Endothelial cell of umbilical vein (primary cell): ENCODE measurements at regions not wholly inside any gene's neighbourhood (a gene's known extent, or its start where the extent isn't known, plus 50 kb on each side); places are given as distances from the start of the nearest gene placed in this dataset.
"Not testable (repeated sequence)": the region's sequence is repeated elsewhere in the genome, so short reads cannot be mapped to it uniquely, and the experiment has no call there.

Experiments
- BruUV-seq: library from RNA; stranded (reverse); fragments of 400-500 nt; replicated peaks from 2 replicates; lab custom pipeline; 2021; lab: Mats Ljungman, UMichigan
- CTCF ChIA-PET: fragments of 300-600, 350-600 bp; sonication (Branson Sonifier 250); formaldehyde crosslinking; loops from one replicate; lab custom pipeline; 2021; ENCODE audit warnings: antibody characterized with exemption, inconsistent platforms; lab: Charles Lee
- POLR2A ChIA-PET: fragments of 300-600, 350-600 bp; sonication (Branson Sonifier 250); formaldehyde crosslinking; loops from one replicate; lab custom pipeline; 2021; ENCODE audit warnings: antibody characterized with exemption, inconsistent platforms; lab: Charles Lee
- DNase-seq: peaks from one replicate; pipeline ENCODE4 v3.0.0-alpha.2; 2011; ENCODE audit warnings: low read depth, low spot score
- FAIRE-seq: peaks from 2 replicates; lab custom pipeline; 2011; peaks lifted over from hg19 to GRCh38; lab: Jason Lieb, UNC
- H2AFZ ChIP-seq: 2 replicates; pipeline ENCODE4 v1.6.0; 2012; ENCODE audit warnings: low read depth, low read length, control low read depth, inconsistent platforms
- H3K27ac ChIP-seq: 2 replicates; pipeline ENCODE4 v1.5.1; 2011; ENCODE audit warnings: low read depth, mild to moderate bottlenecking, control low read depth, low read length, moderate library complexity; ENCODE audit not compliant: insufficient read depth
- H3K27me3 ChIP-seq, 2 experiments: 2 replicates each; pipeline versions ENCODE4 v1.6.0 to v1.6.1; 2011; ENCODE audit warnings: low read length in 2 of 2, mixed read lengths in 1 of 2; ENCODE audit not compliant: control insufficient read depth in 2 of 2, insufficient read depth in 2 of 2
- H3K36me3 ChIP-seq, 2 experiments: 2 replicates in 1 of 2; 3 replicates in 1 of 2; pipeline ENCODE4 v1.5.1; 2011; ENCODE audit warnings: low read length in 2 of 2, mild to moderate bottlenecking in 1 of 2, moderate library complexity in 1 of 2; ENCODE audit not compliant: control insufficient read depth in 2 of 2, insufficient read depth in 2 of 2; ENCODE audit errors: extremely low read depth in 1 of 2
- H3K4me1 ChIP-seq: 3 replicates; pipeline ENCODE4 v1.5.1; 2011; ENCODE audit warnings: mild to moderate bottlenecking, low read length; ENCODE audit not compliant: control insufficient read depth, insufficient read depth; ENCODE audit errors: extremely low read depth
- H3K4me2 ChIP-seq: 2 replicates; pipeline ENCODE4 v1.6.1; 2011; ENCODE audit warnings: low read length, control low read depth, mixed read lengths; ENCODE audit not compliant: insufficient read depth
- H3K4me3 ChIP-seq, 3 experiments: fragments of 200-600 bp in 1 of 3; sonication (generic), shearing (Covaris generic) in 1 of 3; replicated peaks in 1 of 3; 2 replicates each; pipeline ENCODE4 v1.5.1; 2011 to 2016; ENCODE audit warnings: control low read depth in 3 of 3, low read length in 3 of 3, mild to moderate bottlenecking in 2 of 3, inconsistent platforms in 1 of 3, low read depth in 1 of 3, moderate library complexity in 1 of 3; ENCODE audit not compliant: insufficient read depth in 1 of 3
- H3K79me2 ChIP-seq: 2 replicates; pipeline ENCODE4 v1.6.0; 2012; ENCODE audit warnings: low read length, inconsistent platforms; ENCODE audit not compliant: control insufficient read depth, insufficient read depth
- H3K9ac ChIP-seq: replicated peaks from 2 replicates; pipeline ENCODE3; 2011; ENCODE audit warnings: low read length, control low read depth; ENCODE audit not compliant: insufficient read depth; ENCODE audit errors: extremely low read depth
- H3K9me1 ChIP-seq: replicated peaks from 3 replicates; pipeline ENCODE4 v1.6.0; 2011; ENCODE audit warnings: mild to moderate bottlenecking, low read length; ENCODE audit not compliant: control insufficient read depth, insufficient read depth; ENCODE audit errors: extremely low read depth
- H3K9me3 ChIP-seq: replicated peaks from 2 replicates; pipeline ENCODE4 v1.5.1; 2012; ENCODE audit warnings: low read length, inconsistent platforms; ENCODE audit not compliant: control insufficient read depth, insufficient read depth
- H4K20me1 ChIP-seq: replicated peaks from 2 replicates; pipeline ENCODE3; 2011; ENCODE audit warnings: mild to moderate bottlenecking, low read length; ENCODE audit not compliant: control insufficient read depth, insufficient read depth; ENCODE audit errors: extremely low read depth
- EZH2 ChIP-seq: IDR thresholded peaks from 2 replicates; pipeline ENCODE4 v1.6.1; 2012; ENCODE audit warnings: borderline replicate concordance, low read depth, mild to moderate bottlenecking, moderate library complexity, low read length, inconsistent platforms; ENCODE audit not compliant: severe bottlenecking
- FOS ChIP-seq: IDR thresholded peaks from 2 replicates; pipeline ENCODE4 v1.6.1; 2011; ENCODE audit warnings: mild to moderate bottlenecking, low read length, moderate library complexity, borderline replicate concordance; ENCODE audit not compliant: insufficient read depth
- GATA2 ChIP-seq: IDR thresholded peaks from 2 replicates; pipeline ENCODE4 v1.7.0; 2011; ENCODE audit warnings: low read depth, mild to moderate bottlenecking, moderate library complexity, mixed read lengths, low read length; ENCODE audit not compliant: insufficient read length, insufficient read depth
- JUN ChIP-seq: IDR thresholded peaks from 2 replicates; pipeline ENCODE4 v1.6.1; 2011; ENCODE audit warnings: borderline replicate concordance, low read depth; ENCODE audit not compliant: insufficient read length, insufficient read depth
- MAX ChIP-seq: IDR thresholded peaks from 2 replicates; pipeline ENCODE4 v1.6.1; 2011; ENCODE audit not compliant: insufficient read depth, insufficient read length
- MYC ChIP-seq: IDR thresholded peaks from one replicate; pipeline ENCODE4 v1.6.1; 2011; ENCODE audit warnings: mild to moderate bottlenecking, low read depth, low read length
- POLR2A ChIP-seq: IDR thresholded peaks from 2 replicates; pipeline ENCODE4 v1.6.1; 2012; ENCODE audit warnings: low read depth, mild to moderate bottlenecking, control low read depth, low read length
- POLR2AphosphoS5 ChIP-seq: IDR thresholded peaks from 2 replicates; pipeline ENCODE4 v1.6.1; 2012; ENCODE audit warnings: low read depth, mild to moderate bottlenecking, control low read depth, low read length, moderate library complexity; ENCODE audit not compliant: insufficient read depth
- dilution Hi-C: fragments of 300-500 bp; cut with MboI; formaldehyde crosslinking; loops from one replicate; pipeline ENCODE4 v1.15.0; 2019; ENCODE audit warnings: low sequenced_read_pairs; ENCODE audit not compliant: extremely low pct_ligation_motif_present
- intact Hi-C: fragments of 100-400 bp; cut with micrococcal nuclease; formaldehyde crosslinking; loops from one replicate; pipeline ENCODE4 v1.10.0; 2022
- TF ChIP-seq, protein P1 (sequence below), 2 donors: IDR thresholded peaks; 1 replicate in 1 of 2; 2 replicates in 1 of 2; pipeline ENCODE4 v1.5.1; 2011; ENCODE audit warnings: low read length in 2 of 2, mild to moderate bottlenecking in 2 of 2, moderate library complexity in 2 of 2, control low read depth in 1 of 2, inconsistent platforms in 1 of 2, low read depth in 1 of 2; ENCODE audit not compliant: insufficient read depth in 1 of 2; ENCODE audit errors: extremely low read depth in 1 of 2

DNA sequence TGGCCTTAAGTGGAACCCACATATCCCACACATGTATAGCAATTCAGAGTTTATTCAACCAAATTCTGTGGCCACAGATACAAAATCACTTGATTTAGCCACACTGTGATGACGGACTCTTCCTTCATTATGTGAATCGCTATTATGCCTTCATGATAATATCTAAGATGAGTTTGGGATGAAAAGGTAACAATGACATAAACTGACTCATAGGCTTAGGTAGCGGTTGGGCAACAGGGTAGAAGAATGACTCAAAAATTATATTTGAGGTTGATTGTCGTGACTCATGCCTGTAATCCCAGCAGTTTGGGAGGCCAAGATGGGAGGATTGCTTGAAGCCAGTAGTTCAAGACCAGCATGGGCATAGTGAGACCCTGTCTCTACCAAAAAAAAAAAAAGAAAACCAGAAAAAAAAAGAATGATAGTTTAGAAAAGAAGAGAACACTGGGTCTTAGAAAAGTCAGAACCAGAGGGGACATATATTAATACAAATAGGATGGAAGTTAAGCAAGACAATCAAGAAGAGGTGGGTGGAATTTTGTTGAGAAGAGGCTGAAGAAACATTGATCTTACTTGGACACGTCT lies 70.4 kb upstream of the USP9X start:
- dilution Hi-C loops (no loop called here), intact Hi-C loops (loop anchor here (5.0 to 10.0 kb wide), 2 partner anchors 83 to 100 kb away; no protein-coding TSS in a partner anchor)
- H3K79me2 ChIP-seq, result no peaks in the 10 kb centered on the region
- no peak for FAIRE-seq
- POLR2A ChIA-PET, result no interaction called here
- H3K4me1 ChIP-seq, result peaks cover 10% of the 10 kb centered on the region
- CTCF ChIA-PET, result no interaction called here
- no peaks in the 10 kb centered on the region for H4K20me1 ChIP-seq
- no peak overlapping the region for H3K27ac ChIP-seq
- no peak overlapping the region for H3K4me2 ChIP-seq
- H2AFZ ChIP-seq, result no peak overlapping the region
- no peaks in the 10 kb centered on the region for H3K36me3 ChIP-seq
- TF ChIP-seq, protein P1, sequence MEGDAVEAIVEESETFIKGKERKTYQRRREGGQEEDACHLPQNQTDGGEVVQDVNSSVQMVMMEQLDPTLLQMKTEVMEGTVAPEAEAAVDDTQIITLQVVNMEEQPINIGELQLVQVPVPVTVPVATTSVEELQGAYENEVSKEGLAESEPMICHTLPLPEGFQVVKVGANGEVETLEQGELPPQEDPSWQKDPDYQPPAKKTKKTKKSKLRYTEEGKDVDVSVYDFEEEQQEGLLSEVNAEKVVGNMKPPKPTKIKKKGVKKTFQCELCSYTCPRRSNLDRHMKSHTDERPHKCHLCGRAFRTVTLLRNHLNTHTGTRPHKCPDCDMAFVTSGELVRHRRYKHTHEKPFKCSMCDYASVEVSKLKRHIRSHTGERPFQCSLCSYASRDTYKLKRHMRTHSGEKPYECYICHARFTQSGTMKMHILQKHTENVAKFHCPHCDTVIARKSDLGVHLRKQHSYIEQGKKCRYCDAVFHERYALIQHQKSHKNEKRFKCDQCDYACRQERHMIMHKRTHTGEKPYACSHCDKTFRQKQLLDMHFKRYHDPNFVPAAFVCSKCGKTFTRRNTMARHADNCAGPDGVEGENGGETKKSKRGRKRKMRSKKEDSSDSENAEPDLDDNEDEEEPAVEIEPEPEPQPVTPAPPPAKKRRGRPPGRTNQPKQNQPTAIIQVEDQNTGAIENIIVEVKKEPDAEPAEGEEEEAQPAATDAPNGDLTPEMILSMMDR (IDR thresholded peaks at IDR 0.05; ENCODE audit: extremely low read depth in 1 of 2, insufficient read depth in 1 of 2, low read depth in 1 of 2, low read length in 2 of 2), result no peak
- TF ChIP-seq EZH2, result no peak
- no peak for TF ChIP-seq MAX
- TF ChIP-seq POLR2A, result no peak
- TF ChIP-seq POLR2AphosphoS5, result no peak
- TF ChIP-seq JUN, result no peak
- no peak for TF ChIP-seq GATA2
- no peak for TF ChIP-seq MYC
- TF ChIP-seq FOS, result no peak
- no peaks in the 10 kb centered on the region for H3K9me3 ChIP-seq
- H3K9ac ChIP-seq, result no peak overlapping the region
- no peak overlapping the region for H3K4me3 ChIP-seq
- BruUV-seq, result no TSS peak
- DNase-seq, result no peak
- no peaks in the 10 kb centered on the region for H3K9me1 ChIP-seq
- no peaks in the 10 kb centered on the region for H3K27me3 ChIP-seq

DNA sequence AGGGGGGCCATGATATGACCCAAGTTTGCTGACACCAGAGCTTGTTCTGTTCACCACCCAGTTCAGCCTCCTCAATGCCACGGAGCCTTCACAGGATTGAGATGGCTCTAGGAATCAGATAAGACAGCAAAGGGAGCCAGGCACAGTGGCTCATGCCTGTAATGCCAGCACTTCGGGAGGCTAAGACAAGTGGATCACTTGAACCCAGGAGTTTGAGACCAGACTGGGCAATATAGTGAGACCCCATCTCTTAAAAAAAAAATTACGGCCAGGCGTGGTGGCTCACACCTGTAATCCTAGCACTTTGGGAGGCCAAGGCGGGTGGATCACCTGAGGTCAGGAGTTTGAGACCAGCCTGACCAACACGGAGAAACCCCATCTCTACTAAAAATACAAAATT lies 67.5 kb upstream of the USP9X start:
- H3K27ac ChIP-seq, H3K79me2 ChIP-seq, H3K4me3 ChIP-seq, H2AFZ ChIP-seq, H3K36me3 ChIP-seq, H3K4me1 ChIP-seq, H3K9ac ChIP-seq, FAIRE-seq, H3K9me3 ChIP-seq, dilution Hi-C loops, H4K20me1 ChIP-seq, H3K27me3 ChIP-seq, POLR2A ChIA-PET, H3K9me1 ChIP-seq, DNase-seq, BruUV-seq, H3K4me2 ChIP-seq, CTCF ChIA-PET: not testable (repeated sequence)
- intact Hi-C loops, result loop anchor here (10.0 kb wide), 1 partner anchor 97 kb away; no protein-coding TSS in a partner anchor
